C4-2B (cell line): ENCODE measurements at regions not wholly inside any gene's neighbourhood (a gene's known extent, or its start where the extent isn't known, plus 50 kb on each side); places are given as distances from the start of the nearest gene placed in this dataset.

Experiments used
- CTCF ChIP-seq: fragments of 450-650 bp; conservative IDR thresholded peaks from 2 replicates; pipeline ENCODE4 v1.5.1; 2017; ENCODE audit warnings: mild to moderate bottlenecking
- ZFX ChIP-seq: fragments of 450-650 bp; IDR thresholded peaks from 2 replicates; pipeline ENCODE4 v1.6.1; 2017

- TF ChIP-seq CTCF (no peak), ZFX (no peak)
These were observed 297.6 kb upstream of the IGFBP3 start for GRCh38 chr7:46218461-46219200.
